Inferior parietal cortex (tissue), 1 donor: ENCODE measurements at regions not wholly inside any gene's neighbourhood (a gene's known extent, or its start where the extent isn't known, plus 50 kb on each side); places are given as distances from the start of the nearest gene placed in this dataset.

Source experiments
- DNase-seq: peaks from one replicate; pipeline ENCODE4 v3.0.0-alpha.2; 2016; ENCODE audit errors: extremely low spot score

GRCh38 chr15:62886431-62887071 lies 156.0 kb upstream of the TPM1 start:
- no peak for DNase-seq

- no peak for DNase-seq
These were observed 155.4 kb upstream of the TPM1 start for GRCh38 chr15:62887113-62887570.

GRCh38 chr15:62888623-62889022 lies 153.9 kb upstream of the TPM1 start:
- no peak for DNase-seq

GRCh38 chr15:62889141-62889661 lies 153.3 kb upstream of the TPM1 start:
- DNase-seq: no peak

- no peak for DNase-seq
These were observed 152.6 kb upstream of the TPM1 start for GRCh38 chr15:62889734-62890505.

GRCh38 chr15:62894322-62895085 lies 148.0 kb upstream of the TPM1 start:
- DNase-seq: no peak

GRCh38 chr15:62895139-62895866 lies 147.2 kb upstream of the TPM1 start:
- no peak for DNase-seq

- DNase-seq: no peak
These were observed 146.6 kb upstream of the TPM1 start for GRCh38 chr15:62895905-62896316.

- DNase-seq: no peak
These were observed 146.1 kb upstream of the TPM1 start for GRCh38 chr15:62896380-62896866.

- DNase-seq: no peak
These were observed 145.5 kb upstream of the TPM1 start for GRCh38 chr15:62896969-62897486.

GRCh38 chr15:62897634-62898033 lies 144.9 kb upstream of the TPM1 start:
- no peak for DNase-seq

GRCh38 chr15:62899090-62899493 lies 143.5 kb upstream of the TPM1 start:
- DNase-seq: no peak

- no peak for DNase-seq
These were observed 142.3 kb upstream of the TPM1 start for GRCh38 chr15:62900071-62900802.

- DNase-seq: no peak
These were observed 141.5 kb upstream of the TPM1 start for GRCh38 chr15:62901087-62901486.

- no peak for DNase-seq
These were observed 140.5 kb upstream of the TPM1 start for GRCh38 chr15:62901909-62902546.

- no peak for DNase-seq
These were observed 139.7 kb upstream of the TPM1 start for GRCh38 chr15:62902821-62903220.

- DNase-seq: no peak
These were observed 139.1 kb upstream of the TPM1 start for GRCh38 chr15:62903437-62903836.

- DNase-seq: no peak
These were observed 138.3 kb upstream of the TPM1 start for GRCh38 chr15:62904041-62904910.

GRCh38 chr15:62906627-62907026 lies 135.9 kb upstream of the TPM1 start:
- DNase-seq: no peak
